ENCODE measurements at regions not wholly inside any gene's neighbourhood (a gene's known extent, or its start where the extent isn't known, plus 50 kb on each side); places are given as distances from the start of the nearest gene placed in this dataset.

DNA sequence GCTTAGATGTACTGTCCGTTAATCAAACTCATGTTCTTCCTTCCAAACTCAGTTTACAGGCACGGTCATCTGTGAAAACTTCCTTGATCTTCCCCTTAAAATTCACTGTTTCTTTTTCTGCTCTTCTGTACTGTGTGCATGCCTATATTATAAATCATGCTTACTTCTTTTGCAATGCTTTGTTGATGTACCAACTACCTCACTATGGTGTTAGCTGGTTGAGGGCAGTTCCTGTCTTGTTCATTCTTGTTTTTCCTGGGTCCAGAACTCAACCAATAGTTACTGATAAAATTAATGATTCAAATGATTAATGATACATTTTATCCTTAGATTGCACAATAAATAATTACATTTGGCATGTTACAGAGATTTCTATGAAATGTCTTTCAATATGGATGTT is 163.8 kb downstream of the CHRM3 start:
- H3K4me1 ChIP-seq (ENCODE audit: control insufficient read depth in 2 of 2, insufficient read depth in 1 of 2, low read depth in 1 of 2, low read length in 2 of 2), result peaks cover 0 to 2% of the 10 kb centered on the region in 2 donors
- H3K4me3 ChIP-seq (ENCODE audit: low read length in 2 of 2), result no peak overlapping the region
- no peaks in the 10 kb centered on the region for H3K9me3 ChIP-seq (replicated peaks in 1 of 2; ENCODE audit: control insufficient read depth in 2 of 2, insufficient read depth in 1 of 2, low read depth in 1 of 2, low read length in 2 of 2)
- no peak overlapping the region for H2BK12ac ChIP-seq (ENCODE audit: low read length)
- no peak overlapping the region for H3K27ac ChIP-seq (replicated peaks; ENCODE audit: low read length)
- no peaks in the 10 kb centered on the region for H3K36me3 ChIP-seq (replicated peaks in 1 of 2; ENCODE audit: control insufficient read depth in 2 of 2, insufficient read depth in 2 of 2, low read length in 2 of 2)
- no peak for DNase-seq (ENCODE audit: low spot score)
- H4K91ac ChIP-seq (ENCODE audit: low read depth, low read length, poor library complexity), result no peak overlapping the region
- H3K4me2 ChIP-seq (ENCODE audit: insufficient read depth, low read length, poor library complexity, severe bottlenecking), result no peak overlapping the region
- WGBS, 2 donors (ENCODE audit: extremely low coverage in 2 of 2, insufficient read length in 2 of 2, insufficient replicate concordance in 1 of 2), result no CpG with 5 or more reads among the region's 2 CpGs
- H3K23ac ChIP-seq (ENCODE audit: low read depth, low read length, poor library complexity), result no peak overlapping the region
- H2AK5ac ChIP-seq (ENCODE audit: low read depth, low read length), result no peak overlapping the region
- H2BK5ac ChIP-seq (ENCODE audit: low read length), result no peak overlapping the region
- no peaks in the 10 kb centered on the region for H3K79me1 ChIP-seq (ENCODE audit: low read depth, low read length)
- no peak overlapping the region for H3K4ac ChIP-seq (ENCODE audit: low read length)
- H2BK120ac ChIP-seq (ENCODE audit: low read depth, low read length), result no peak overlapping the region
- no peak overlapping the region for H2AFZ ChIP-seq (ENCODE audit: low read length)
- H3K9ac ChIP-seq (ENCODE audit: low read depth, low read length, poor library complexity), result no peak overlapping the region
- H4K8ac ChIP-seq (ENCODE audit: low read depth, low read length), result no peak overlapping the region
- no peaks in the 10 kb centered on the region for H3K27me3 ChIP-seq (ENCODE audit: control insufficient read depth in 3 of 3, insufficient read depth in 3 of 3, low read depth in 1 of 3, low read length in 3 of 3)
- no peak overlapping the region for H2BK15ac ChIP-seq (ENCODE audit: low read length)
- no peak overlapping the region for H3K14ac ChIP-seq (ENCODE audit: low read length)
- no peak overlapping the region for H3K18ac ChIP-seq (ENCODE audit: low read length)

DNA sequence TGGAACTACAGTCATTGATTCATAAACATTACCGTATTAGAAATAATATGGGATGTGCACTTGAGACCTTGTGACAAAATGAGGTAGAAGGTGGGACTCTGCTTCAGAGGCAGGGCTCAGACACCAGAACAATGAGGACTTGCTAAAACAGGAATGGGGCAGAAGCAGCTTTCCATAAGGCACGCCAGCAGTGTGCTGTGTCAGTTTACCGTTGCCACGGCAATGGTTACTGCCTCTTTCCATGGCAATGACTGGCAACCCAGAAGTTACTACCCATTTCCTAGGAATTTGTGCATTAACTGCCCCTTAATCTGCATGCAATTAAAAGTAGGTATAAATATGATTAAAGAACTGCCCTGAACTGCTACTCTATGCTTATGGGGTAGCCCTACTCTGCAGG is 169.0 kb downstream of the CHRM3 start:
- WGBS, 2 donors (ENCODE audit: extremely low coverage in 2 of 2, insufficient read length in 2 of 2, insufficient replicate concordance in 1 of 2), result no CpG with 5 or more reads among the region's 4 CpGs
- H2AFZ ChIP-seq (ENCODE audit: low read length), result peak overlapping the region; percentile 63
- H3K27me3 ChIP-seq (ENCODE audit: control insufficient read depth in 3 of 3, insufficient read depth in 3 of 3, low read depth in 1 of 3, low read length in 3 of 3), result no peaks in the 10 kb centered on the region

DNA sequence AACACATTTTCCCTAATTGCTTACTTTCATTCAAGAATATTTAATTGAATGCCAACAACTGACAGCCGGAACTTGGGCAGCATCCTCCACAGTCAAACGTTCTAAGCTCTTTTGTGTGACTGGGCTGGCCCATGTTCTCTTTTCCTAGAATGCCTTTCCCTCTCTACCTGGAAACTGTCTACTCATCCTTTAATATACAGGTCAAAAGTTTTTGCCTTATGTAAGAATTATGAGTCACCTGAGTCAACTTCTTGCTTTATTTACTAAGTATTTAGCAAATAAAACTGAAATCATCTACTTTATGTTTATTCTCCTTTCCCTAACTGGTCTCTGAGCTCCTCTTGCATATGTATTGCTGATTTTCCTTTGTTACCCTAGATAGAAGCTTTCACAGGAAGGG is 172.2 kb downstream of the CHRM3 start:
- Histone ChIP-seq H3K27me3 (ENCODE audit: control insufficient read depth in 3 of 3, insufficient read depth in 3 of 3, low read depth in 1 of 3, low read length in 3 of 3) (no peaks in the 10 kb centered on the region), H3K9me3 (replicated peaks in 1 of 2; ENCODE audit: control insufficient read depth in 2 of 2, insufficient read depth in 1 of 2, low read depth in 1 of 2, low read length in 2 of 2) (no peaks in the 10 kb centered on the region), H4K8ac (ENCODE audit: low read depth, low read length) (no peak overlapping the region), H3K4me3 (ENCODE audit: low read length in 2 of 2) (no peak overlapping the region), H2BK15ac (ENCODE audit: low read length) (no peak overlapping the region), H2BK120ac (ENCODE audit: low read depth, low read length) (no peak overlapping the region), H3K23ac (ENCODE audit: low read depth, low read length, poor library complexity) (no peak overlapping the region), H4K91ac (ENCODE audit: low read depth, low read length, poor library complexity) (no peak overlapping the region), H3K4me1 (ENCODE audit: control insufficient read depth in 2 of 2, insufficient read depth in 1 of 2, low read depth in 1 of 2, low read length in 2 of 2) (peaks cover 0 to 8% of the 10 kb centered on the region in 2 donors), H2AFZ (ENCODE audit: low read length) (no peak overlapping the region), H3K14ac (ENCODE audit: low read length) (no peak overlapping the region), H3K4ac (ENCODE audit: low read length) (no peak overlapping the region), H3K9ac (ENCODE audit: low read depth, low read length, poor library complexity) (no peak overlapping the region), H2BK5ac (ENCODE audit: low read length) (no peak overlapping the region), H3K27ac (replicated peaks; ENCODE audit: low read length) (no peak overlapping the region), H3K36me3 (replicated peaks in 1 of 2; ENCODE audit: control insufficient read depth in 2 of 2, insufficient read depth in 2 of 2, low read length in 2 of 2) (no peaks in the 10 kb centered on the region), H2AK5ac (ENCODE audit: low read depth, low read length) (no peak overlapping the region), H2BK12ac (ENCODE audit: low read length) (no peak overlapping the region), H3K18ac (ENCODE audit: low read length) (no peak overlapping the region), H3K4me2 (ENCODE audit: insufficient read depth, low read length, poor library complexity, severe bottlenecking) (no peak overlapping the region), H3K79me1 (ENCODE audit: low read depth, low read length) (no peaks in the 10 kb centered on the region)
- no CpG with 5 or more reads among the region's 2 CpGs for WGBS, 2 donors (ENCODE audit: extremely low coverage in 2 of 2, insufficient read length in 2 of 2, insufficient replicate concordance in 1 of 2)
- no peak for DNase-seq (ENCODE audit: low spot score)

More for the DNA sequence above, 169.0 kb downstream of the CHRM3 start:
- no peak overlapping the region for H2BK12ac ChIP-seq (ENCODE audit: low read length)
- no peak overlapping the region for H3K18ac ChIP-seq (ENCODE audit: low read length)
- no peak overlapping the region for H3K4me3 ChIP-seq (ENCODE audit: low read length in 2 of 2)
- H3K4me1 ChIP-seq (ENCODE audit: control insufficient read depth in 2 of 2, insufficient read depth in 1 of 2, low read depth in 1 of 2, low read length in 2 of 2), result peaks cover 0 to 8% of the 10 kb centered on the region in 2 donors
- H4K8ac ChIP-seq (ENCODE audit: low read depth, low read length), result no peak overlapping the region
- H3K27ac ChIP-seq (replicated peaks; ENCODE audit: low read length), result no peak overlapping the region
- no peak overlapping the region for H4K91ac ChIP-seq (ENCODE audit: low read depth, low read length, poor library complexity)
- no peak overlapping the region for H3K4me2 ChIP-seq (ENCODE audit: insufficient read depth, low read length, poor library complexity, severe bottlenecking)
- no peak overlapping the region for H2BK5ac ChIP-seq (ENCODE audit: low read length)
- H2BK120ac ChIP-seq (ENCODE audit: low read depth, low read length), result no peak overlapping the region
- H3K4ac ChIP-seq (ENCODE audit: low read length), result no peak overlapping the region
- no peaks in the 10 kb centered on the region for H3K36me3 ChIP-seq (replicated peaks in 1 of 2; ENCODE audit: control insufficient read depth in 2 of 2, insufficient read depth in 2 of 2, low read length in 2 of 2)
- no peaks in the 10 kb centered on the region for H3K79me1 ChIP-seq (ENCODE audit: low read depth, low read length)
- no peak overlapping the region for H3K9ac ChIP-seq (ENCODE audit: low read depth, low read length, poor library complexity)
- H2AK5ac ChIP-seq (ENCODE audit: low read depth, low read length), result no peak overlapping the region
- no peak overlapping the region for H3K14ac ChIP-seq (ENCODE audit: low read length)
- DNase-seq (ENCODE audit: low spot score), result peak; percentile 24
- no peak overlapping the region for H3K23ac ChIP-seq (ENCODE audit: low read depth, low read length, poor library complexity)
- no peaks in the 10 kb centered on the region for H3K9me3 ChIP-seq (replicated peaks in 1 of 2; ENCODE audit: control insufficient read depth in 2 of 2, insufficient read depth in 1 of 2, low read depth in 1 of 2, low read length in 2 of 2)
- H2BK15ac ChIP-seq (ENCODE audit: low read length), result no peak overlapping the region

DNA sequence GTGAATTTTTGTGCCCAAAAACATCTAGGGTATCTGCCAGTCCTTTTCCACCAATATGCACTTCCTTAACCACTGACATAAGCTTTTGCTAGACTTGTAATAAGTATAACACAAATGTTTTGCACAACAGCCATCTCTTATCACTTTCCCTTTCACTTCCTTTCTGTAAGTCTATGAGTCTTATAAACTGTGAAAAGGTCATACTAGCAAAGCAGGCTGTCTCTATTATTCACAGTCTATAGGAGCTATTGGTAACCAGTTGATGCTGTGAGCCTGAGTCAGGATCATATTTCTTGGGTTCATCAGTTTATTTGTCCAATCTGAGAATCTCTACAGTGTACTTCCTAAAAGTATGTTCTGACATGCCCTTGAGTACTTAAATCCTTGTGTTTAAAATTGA is 172.6 kb downstream of the CHRM3 start:
- no peak for DNase-seq (ENCODE audit: low spot score)
- Histone ChIP-seq H4K8ac (ENCODE audit: low read depth, low read length) (no peak overlapping the region), H3K9me3 (replicated peaks in 1 of 2; ENCODE audit: control insufficient read depth in 2 of 2, insufficient read depth in 1 of 2, low read depth in 1 of 2, low read length in 2 of 2) (no peaks in the 10 kb centered on the region), H3K18ac (ENCODE audit: low read length) (no peak overlapping the region), H4K91ac (ENCODE audit: low read depth, low read length, poor library complexity) (no peak overlapping the region), H3K23ac (ENCODE audit: low read depth, low read length, poor library complexity) (no peak overlapping the region), H2BK12ac (ENCODE audit: low read length) (no peak overlapping the region), H3K4me2 (ENCODE audit: insufficient read depth, low read length, poor library complexity, severe bottlenecking) (no peak overlapping the region), H3K4me3 (ENCODE audit: low read length in 2 of 2) (no peak overlapping the region), H3K79me1 (ENCODE audit: low read depth, low read length) (no peaks in the 10 kb centered on the region), H3K4ac (ENCODE audit: low read length) (no peak overlapping the region), H3K27ac (replicated peaks; ENCODE audit: low read length) (no peak overlapping the region), H2BK120ac (ENCODE audit: low read depth, low read length) (no peak overlapping the region), H3K27me3 (ENCODE audit: control insufficient read depth in 3 of 3, insufficient read depth in 3 of 3, low read depth in 1 of 3, low read length in 3 of 3) (no peaks in the 10 kb centered on the region), H3K9ac (ENCODE audit: low read depth, low read length, poor library complexity) (no peak overlapping the region), H3K4me1 (ENCODE audit: control insufficient read depth in 2 of 2, insufficient read depth in 1 of 2, low read depth in 1 of 2, low read length in 2 of 2) (peaks cover 0 to 8% of the 10 kb centered on the region in 2 donors), H3K14ac (ENCODE audit: low read length) (no peak overlapping the region), H2BK5ac (ENCODE audit: low read length) (no peak overlapping the region), H2AK5ac (ENCODE audit: low read depth, low read length) (no peak overlapping the region), H3K36me3 (replicated peaks in 1 of 2; ENCODE audit: control insufficient read depth in 2 of 2, insufficient read depth in 2 of 2, low read length in 2 of 2) (no peaks in the 10 kb centered on the region), H2AFZ (ENCODE audit: low read length) (no peak overlapping the region), H2BK15ac (ENCODE audit: low read length) (no peak overlapping the region)
